K562 (cell line): ENCODE measurements at regions not wholly inside any gene's neighbourhood (a gene's known extent, or its start where the extent isn't known, plus 50 kb on each side); places are given as distances from the start of the nearest gene placed in this dataset.

Experiments
- CC2D1A ChIP-seq: fragments of 450-650 bp; IDR thresholded peaks from 2 replicates; pipeline ENCODE4 v1.6.1; 2017; ENCODE audit warnings: mild to moderate bottlenecking
- FOXA1 ChIP-seq: fragments of 450-650 bp; IDR thresholded peaks from 2 replicates; pipeline ENCODE4 v1.6.1; 2016; ENCODE audit warnings: mild to moderate bottlenecking, borderline replicate concordance
- FOXJ3 ChIP-seq: sonication (generic); formaldehyde crosslinking; IDR thresholded peaks from 2 replicates; pipeline ENCODE4 v1.4.0; 2020; ENCODE audit warnings: mild to moderate bottlenecking, missing genetic modification reagents
- GABPA ChIP-seq: fragments of 200-800 bp; sonication (Bioruptor generic); conservative IDR thresholded peaks from 2 replicates; pipeline ENCODE4 v1.6.1; 2016; ENCODE audit warnings: low read depth, missing genetic modification characterization, missing compliant biosample characterization
- JUND ChIP-seq, 2 experiments: IDR thresholded peaks; 2 replicates in 1 of 2; 3 replicates in 1 of 2; pipeline ENCODE4 v1.6.1; 2011; ENCODE audit warnings: borderline replicate concordance in 2 of 2, low read depth in 2 of 2, low read length in 2 of 2, improper control_type of control experiment in 1 of 2, missing biosample characterization in 1 of 2, missing genetic modification characterization in 1 of 2, missing genetic modification reagents in 1 of 2
- KAT8 ChIP-seq: fragments of 450-650 bp; IDR thresholded peaks from 2 replicates; pipeline ENCODE4 v1.6.1; 2016; ENCODE audit warnings: low read depth, mild to moderate bottlenecking
- POLR2A ChIP-seq: fragments of 450-650 bp; conservative IDR thresholded peaks from 2 replicates; pipeline ENCODE4 v1.6.1; 2016
- POLR2AphosphoS5 ChIP-seq: IDR thresholded peaks from 2 replicates; pipeline ENCODE4 v1.6.1; 2011; ENCODE audit warnings: mild to moderate bottlenecking, low read depth, low read length, moderate library complexity; ENCODE audit not compliant: control insufficient read depth, insufficient read depth
- RFX5 ChIP-seq: IDR thresholded peaks from 2 replicates; pipeline ENCODE4 v1.6.1; 2011; ENCODE audit warnings: low read depth, mild to moderate bottlenecking, improper control_type of control experiment, low read length
- ZNF12 ChIP-seq: sonication (generic); formaldehyde crosslinking; IDR thresholded peaks from 2 replicates; pipeline ENCODE4 v1.4.0; 2020; ENCODE audit warnings: mild to moderate bottlenecking, missing genetic modification reagents
- ZNF174 ChIP-seq: fragments of 250-450 bp; sonication (Bioruptor Pico); IDR thresholded peaks from 2 replicates; pipeline ENCODE4 v1.4.0; 2020; ENCODE audit warnings: mild to moderate bottlenecking

GRCh38 chr7:113308399-113308798 is 190.0 kb upstream of the SMIM30 start:
- TF ChIP-seq GABPA (tag) (no peak), JUND (IDR thresholded peaks at IDR 0.05; ENCODE audit: borderline replicate concordance, low read depth, low read length) (no peak), JUND (tag; IDR thresholded peaks at IDR 0.05; ENCODE audit: borderline replicate concordance, low read depth, low read length) (no peak), RFX5 (no peak), FOXJ3 (CRISPR knock-in tag) (no peak), CC2D1A (no peak), ZNF12 (CRISPR knock-in tag) (no peak), FOXA1 (no peak), KAT8 (no peak), POLR2A (no peak), POLR2AphosphoS5 (no peak), ZNF174 (CRISPR knock-in tag) (no peak)
